Neural progenitor cell (in vitro differentiated cells): ENCODE measurements at regions not wholly inside any gene's neighbourhood (a gene's known extent, or its start where the extent isn't known, plus 50 kb on each side); places are given as distances from the start of the nearest gene placed in this dataset.

ENCODE experiments used
- CTCF ChIP-seq: fragments of 200-600 bp; sonication (generic); IDR thresholded peaks from 2 replicates; pipeline ENCODE4 v1.5.1; 2017; ENCODE audit warnings: antibody characterized with exemption, mild to moderate bottlenecking
- EZH2 ChIP-seq: fragments of 200-600 bp; sonication (generic); IDR thresholded peaks from 2 replicates; pipeline ENCODE4 v1.6.1; 2017; ENCODE audit warnings: antibody characterized with exemption, mild to moderate bottlenecking, moderate library complexity

GRCh38 chrX:150216716-150217115, 146.4 kb upstream of the MAMLD1 start:
- TF ChIP-seq CTCF = no peak
- no peak for TF ChIP-seq EZH2
